ENCODE measurements at regions not wholly inside any gene's neighbourhood (a gene's known extent, or its start where the extent isn't known, plus 50 kb on each side); places are given as distances from the start of the nearest gene placed in this dataset.

DNA sequence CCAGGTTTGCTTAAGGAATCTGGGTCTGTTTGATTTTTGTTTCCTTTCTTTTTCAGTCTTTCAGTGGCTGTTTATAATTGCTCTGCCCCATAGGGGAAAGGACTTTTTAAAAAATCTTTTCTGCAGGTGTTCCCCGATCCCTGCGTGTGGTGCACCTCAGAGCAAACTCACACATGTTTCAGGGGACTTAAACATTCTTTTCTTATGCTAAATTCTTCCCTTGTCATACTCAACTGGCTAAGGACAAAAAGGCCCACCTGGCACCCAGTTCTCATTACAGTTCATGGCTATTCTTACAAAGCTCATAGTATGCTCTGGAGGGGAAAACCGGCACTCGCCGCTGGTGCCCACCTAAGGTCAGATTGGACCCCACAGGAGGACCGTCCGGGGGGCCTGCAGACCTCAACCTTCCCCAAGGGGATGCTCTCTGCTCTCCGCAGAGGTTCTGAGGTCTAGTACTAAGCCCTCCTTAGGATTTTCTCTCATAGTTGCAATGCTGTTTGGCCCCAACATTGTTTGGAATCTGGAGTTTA, 220.3 kb downstream of the HGF start:
- TF ChIP-seq, protein P1, sequence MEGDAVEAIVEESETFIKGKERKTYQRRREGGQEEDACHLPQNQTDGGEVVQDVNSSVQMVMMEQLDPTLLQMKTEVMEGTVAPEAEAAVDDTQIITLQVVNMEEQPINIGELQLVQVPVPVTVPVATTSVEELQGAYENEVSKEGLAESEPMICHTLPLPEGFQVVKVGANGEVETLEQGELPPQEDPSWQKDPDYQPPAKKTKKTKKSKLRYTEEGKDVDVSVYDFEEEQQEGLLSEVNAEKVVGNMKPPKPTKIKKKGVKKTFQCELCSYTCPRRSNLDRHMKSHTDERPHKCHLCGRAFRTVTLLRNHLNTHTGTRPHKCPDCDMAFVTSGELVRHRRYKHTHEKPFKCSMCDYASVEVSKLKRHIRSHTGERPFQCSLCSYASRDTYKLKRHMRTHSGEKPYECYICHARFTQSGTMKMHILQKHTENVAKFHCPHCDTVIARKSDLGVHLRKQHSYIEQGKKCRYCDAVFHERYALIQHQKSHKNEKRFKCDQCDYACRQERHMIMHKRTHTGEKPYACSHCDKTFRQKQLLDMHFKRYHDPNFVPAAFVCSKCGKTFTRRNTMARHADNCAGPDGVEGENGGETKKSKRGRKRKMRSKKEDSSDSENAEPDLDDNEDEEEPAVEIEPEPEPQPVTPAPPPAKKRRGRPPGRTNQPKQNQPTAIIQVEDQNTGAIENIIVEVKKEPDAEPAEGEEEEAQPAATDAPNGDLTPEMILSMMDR (IDR thresholded peaks at IDR 0.05; ENCODE audit: control extremely low read depth in 1 of 3, insufficient read depth in 1 of 3, low read depth in 1 of 3, low read length in 3 of 3) = no peak
- TF ChIP-seq TEAD4 (IDR thresholded peaks at IDR 0.05; ENCODE audit: low read depth, low read length) = no peak
- TF ChIP-seq EZH2 (IDR thresholded peaks at IDR 0.05; ENCODE audit: low read depth, low read length, severe bottlenecking) = no peak
- TF ChIP-seq SP1 (IDR thresholded peaks at IDR 0.05; ENCODE audit: low read depth, low read length) = no peak
- TF ChIP-seq POLR2AphosphoS5 (IDR thresholded peaks at IDR 0.05; ENCODE audit: low read depth, low read length) = no peak
- no peak for TF ChIP-seq POLR2A (IDR thresholded peaks at IDR 0.05; ENCODE audit: control extremely low read depth in 1 of 2, low read depth in 2 of 2, low read length in 2 of 2)
- TF ChIP-seq NANOG (IDR thresholded peaks at IDR 0.05; ENCODE audit: insufficient read depth, low read depth, low read length, poor library complexity, severe bottlenecking) = no peak
- TF ChIP-seq NRF1 (IDR thresholded peaks at IDR 0.05; ENCODE audit: low read depth, low read length) = no peak
- no peak for TF ChIP-seq EP300 (IDR thresholded peaks at IDR 0.05; ENCODE audit: borderline replicate concordance in 1 of 2, low read depth in 2 of 2, low read length in 2 of 2)
- no peak for TF ChIP-seq ZNF274 (IDR thresholded peaks at IDR 0.05; ENCODE audit: borderline replicate concordance, extremely low read depth, low read length)
